Left ventricle myocardium inferior (tissue), 1 donor: ENCODE measurements at regions not wholly inside any gene's neighbourhood (a gene's known extent, or its start where the extent isn't known, plus 50 kb on each side); places are given as distances from the start of the nearest gene placed in this dataset.
A peak's percentile ranks its signal among the peaks of the same experiment; 100 is the strongest.
"Not testable (repeated sequence)": the region's sequence is repeated elsewhere in the genome, so short reads cannot be mapped to it uniquely, and the experiment has no call there.

ENCODE experiments used
- DNase-seq: peaks from one replicate; pipeline ENCODE4 v3.0.0-alpha.2; 2020
- H3K27ac ChIP-seq: fragments of 200-600 bp; replicated peaks from 2 replicates; pipeline ENCODE4 v1.8.0; 2021
- H3K27me3 ChIP-seq: fragments of 200-600 bp; 2 replicates; pipeline ENCODE4 v1.8.0; 2021; ENCODE audit warnings: low read depth
- H3K36me3 ChIP-seq: fragments of 200-600 bp; 2 replicates; pipeline ENCODE4 v1.8.0; 2021
- H3K4me1 ChIP-seq: fragments of 200-600 bp; 2 replicates; pipeline ENCODE4 v1.8.0; 2021
- H3K4me3 ChIP-seq: fragments of 200-600 bp; 2 replicates; pipeline ENCODE4 v1.8.0; 2021; ENCODE audit warnings: mild to moderate bottlenecking, moderate library complexity
- H3K9me3 ChIP-seq: fragments of 200-600 bp; replicated peaks from 2 replicates; pipeline ENCODE4 v1.8.0; 2021
- CTCF ChIP-seq: fragments of 200-600 bp; IDR thresholded peaks from 2 replicates; pipeline ENCODE4 v1.8.0; 2021; ENCODE audit warnings: antibody characterized with exemption, mild to moderate bottlenecking, borderline replicate concordance
- intact Hi-C: fragments of 100-400 bp; cut with micrococcal nuclease; formaldehyde crosslinking; loops from one replicate; pipeline ENCODE4 v1.11.0; 2022
- donor health status: DM: no; HTN: yes; CAD: no; lungs with severe emphysema.

GRCh38 chr13:50646070-50646469 lies 197.4 kb downstream of the DLEU7 start:
- no peak overlapping the region for H3K27ac ChIP-seq
- no peaks in the 10 kb centered on the region for H3K27me3 ChIP-seq
- DNase-seq: no peak
- TF ChIP-seq CTCF: no peak
- peaks cover 5% of the 10 kb centered on the region for H3K4me1 ChIP-seq
- intact Hi-C loops: no loop called here
- H3K36me3 ChIP-seq: no peaks in the 10 kb centered on the region
- no peaks in the 10 kb centered on the region for H3K9me3 ChIP-seq
- no peak overlapping the region for H3K4me3 ChIP-seq

DNA sequence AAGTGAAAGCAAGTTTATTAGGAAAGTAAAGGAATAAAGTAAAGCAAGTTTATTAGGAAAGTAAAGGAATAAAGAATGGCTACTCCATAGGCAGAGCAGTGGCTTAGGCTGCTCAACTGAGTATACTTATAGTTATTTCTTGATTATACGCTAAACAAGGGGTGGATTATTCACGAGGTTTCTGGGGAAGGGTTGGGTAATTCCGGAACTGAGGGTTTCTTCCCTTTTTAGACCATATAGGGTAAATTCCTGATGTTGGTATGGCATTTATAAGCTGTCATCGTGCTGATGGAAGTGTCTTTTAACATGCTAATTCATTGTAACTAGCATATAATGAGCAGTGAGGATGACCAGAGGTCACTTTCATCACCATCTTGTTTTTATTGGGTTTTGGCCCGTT lies 194.3 kb downstream of the DLEU7 start:
- Histone ChIP-seq H3K36me3 (no peaks in the 10 kb centered on the region), H3K27me3 (no peaks in the 10 kb centered on the region), H3K4me3 (no peak overlapping the region), H3K27ac (no peak overlapping the region), H3K9me3 (no peaks in the 10 kb centered on the region), H3K4me1 (peaks cover 7% of the 10 kb centered on the region)
- intact Hi-C loops: no loop called here
- DNase-seq: no peak
- TF ChIP-seq CTCF: no peak

DNA sequence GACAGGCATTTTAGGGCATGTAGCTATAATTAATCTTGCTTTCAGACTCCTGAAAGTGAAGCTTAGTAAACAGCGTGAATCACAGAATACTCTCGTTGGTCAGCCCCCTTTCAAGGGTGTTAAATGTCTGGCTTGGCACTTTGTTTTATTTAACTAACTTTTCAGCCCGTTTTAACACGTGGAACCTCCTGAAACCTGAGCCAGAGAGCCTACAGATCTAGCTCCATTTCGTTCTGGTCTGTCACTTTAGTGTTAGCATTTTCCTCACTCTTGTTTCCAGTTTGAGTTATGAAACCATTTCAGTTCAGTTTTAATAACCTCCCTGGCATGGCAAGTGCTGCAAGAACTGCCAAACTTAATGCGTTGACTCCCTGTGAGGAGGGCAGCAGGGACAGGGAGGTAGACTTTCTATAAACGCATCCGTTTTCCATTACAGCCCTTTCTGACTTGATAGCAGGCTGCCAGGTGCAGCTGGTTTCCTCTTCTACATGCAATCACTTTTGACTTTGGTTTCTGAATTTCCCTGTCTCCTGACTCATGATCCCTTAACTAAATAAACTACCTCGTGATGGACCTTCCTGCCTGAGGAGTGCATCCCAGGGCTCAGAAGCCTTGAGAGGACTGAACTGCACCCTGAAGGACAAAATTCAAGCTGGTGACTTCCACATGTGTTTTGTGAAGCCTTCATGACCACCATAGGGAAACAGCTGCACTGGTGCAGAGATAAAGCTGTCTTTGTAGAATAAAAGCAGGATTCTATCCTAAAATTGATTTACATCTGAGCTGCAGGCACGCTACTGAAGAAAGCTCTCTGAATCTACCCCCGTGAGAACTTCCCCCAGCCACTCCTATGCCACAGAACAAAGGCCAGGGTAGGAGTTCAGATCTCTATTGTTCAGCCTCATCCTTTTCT lies 192.6 kb downstream of the DLEU7 start:
- H3K36me3 ChIP-seq: no peaks in the 10 kb centered on the region
- no peaks in the 10 kb centered on the region for H3K27me3 ChIP-seq
- DNase-seq: no peak
- peaks cover 7% of the 10 kb centered on the region for H3K4me1 ChIP-seq
- peak overlapping the region; percentile 38 for H3K27ac ChIP-seq
- H3K9me3 ChIP-seq: no peaks in the 10 kb centered on the region
- intact Hi-C loops: no loop called here
- no peak for TF ChIP-seq CTCF
- H3K4me3 ChIP-seq: no peak overlapping the region

DNA sequence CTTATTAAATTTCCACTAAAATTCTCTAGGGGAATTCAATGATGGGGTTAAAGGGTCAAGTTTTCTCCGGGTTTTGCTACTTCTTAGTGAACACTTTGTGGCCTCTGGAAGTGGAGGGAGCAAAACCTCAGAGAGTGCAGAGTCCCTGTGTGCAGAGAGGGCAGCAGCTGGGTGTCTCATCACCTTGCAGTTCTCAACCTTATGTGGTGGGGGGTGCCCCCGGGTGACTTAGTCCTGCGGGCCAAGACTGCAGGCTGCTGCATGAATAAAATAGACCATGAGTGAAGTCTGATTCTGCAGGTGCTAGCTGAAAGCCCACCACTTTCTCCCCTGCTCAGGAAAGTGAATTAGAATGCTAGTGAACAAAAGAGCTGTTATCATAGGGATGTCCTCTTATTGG lies 191.6 kb downstream of the DLEU7 start:
- Histone ChIP-seq H3K4me1 (peaks cover 7% of the 10 kb centered on the region), H3K4me3 (no peak overlapping the region), H3K27ac (no peak overlapping the region), H3K36me3 (no peaks in the 10 kb centered on the region), H3K9me3 (no peaks in the 10 kb centered on the region), H3K27me3 (no peaks in the 10 kb centered on the region)
- no peak for TF ChIP-seq CTCF
- intact Hi-C loops: no loop called here
- DNase-seq: no peak

- Histone ChIP-seq H3K4me3 (no peak overlapping the region), H3K36me3 (no peaks in the 10 kb centered on the region), H3K9me3 (no peaks in the 10 kb centered on the region), H3K4me1 (peaks cover 7% of the 10 kb centered on the region), H3K27me3 (no peaks in the 10 kb centered on the region), H3K27ac (no peak overlapping the region)
- no peak for DNase-seq
- no peak for TF ChIP-seq CTCF
- intact Hi-C loops: no loop called here
Measured at GRCh38 chr13:50654331-50654730, 189.2 kb downstream of the DLEU7 start.

DNA sequence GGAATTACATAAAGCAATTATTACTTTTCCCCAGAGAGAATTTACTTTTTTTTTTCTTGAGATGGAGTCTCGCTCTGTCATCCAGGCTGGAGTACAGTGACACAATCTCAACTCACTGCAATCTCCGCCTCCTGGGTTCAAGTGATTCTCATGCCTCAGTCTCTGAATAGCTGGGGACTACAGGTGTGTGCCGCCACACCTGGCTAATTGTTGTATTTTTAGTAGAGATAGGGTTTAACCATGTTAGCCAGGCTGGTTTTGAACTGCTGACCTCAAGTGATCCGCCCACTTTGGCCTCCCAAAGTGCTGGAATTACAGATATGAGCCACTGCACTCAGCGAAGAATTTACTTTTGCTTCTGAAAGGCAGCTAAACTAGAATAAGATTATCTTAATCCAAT lies 181.6 kb downstream of the DLEU7 start:
- H3K4me1 ChIP-seq, H3K36me3 ChIP-seq, H3K9me3 ChIP-seq, H3K27ac ChIP-seq, H3K4me3 ChIP-seq, intact Hi-C loops, H3K27me3 ChIP-seq, DNase-seq: not testable (repeated sequence)
